GM21723 (cell line): ENCODE measurements at regions not wholly inside any gene's neighbourhood (a gene's known extent, or its start where the extent isn't known, plus 50 kb on each side); places are given as distances from the start of the nearest gene placed in this dataset.

ENCODE experiments used
- ATAC-seq: cut with Tn5 transposase; IDR thresholded peaks from one replicate; pipeline ENCODE4 v1.9.1; 2021; ENCODE audit warnings: mild to moderate bottlenecking, moderate library complexity; ENCODE audit not compliant: unreplicated experiment

- no peak for ATAC-seq
Observed at GRCh38 chr1:67582625-67583461, 102.2 kb upstream of the GADD45A start.

- no peak for ATAC-seq
Observed at GRCh38 chr1:67583462-67583950, 101.5 kb upstream of the GADD45A start.

GRCh38 chr1:67584938-67585337 lies 100.1 kb upstream of the GADD45A start:
- ATAC-seq: no peak

GRCh38 chr1:67586596-67586995 lies 98.4 kb upstream of the GADD45A start:
- ATAC-seq: no peak

GRCh38 chr1:67588178-67588855 lies 96.7 kb upstream of the GADD45A start:
- no peak for ATAC-seq

- ATAC-seq: no peak
Observed at GRCh38 chr1:67589519-67590233, 95.3 kb upstream of the GADD45A start.

GRCh38 chr1:67590329-67590728 lies 94.7 kb upstream of the GADD45A start:
- ATAC-seq: no peak

- no peak for ATAC-seq
Observed at GRCh38 chr1:67594764-67595163, 90.2 kb upstream of the GADD45A start.

- ATAC-seq: no peak
Observed at GRCh38 chr1:67596674-67597073, 88.3 kb upstream of the GADD45A start.

GRCh38 chr1:67597336-67597735 lies 87.7 kb upstream of the GADD45A start:
- ATAC-seq: no peak

- no peak for ATAC-seq
Observed at GRCh38 chr1:67599085-67599484, 85.9 kb upstream of the GADD45A start.

GRCh38 chr1:67601539-67601938 lies 83.5 kb upstream of the GADD45A start:
- no peak for ATAC-seq

- no peak for ATAC-seq
Observed at GRCh38 chr1:67601955-67602354, 83.0 kb upstream of the GADD45A start.

GRCh38 chr1:67604778-67605177 lies 80.2 kb upstream of the GADD45A start:
- ATAC-seq: no peak

- ATAC-seq: no peak
Observed at GRCh38 chr1:67605209-67605780, 79.7 kb upstream of the GADD45A start.

GRCh38 chr1:67607286-67607685 lies 77.7 kb upstream of the GADD45A start:
- ATAC-seq: no peak

- ATAC-seq: no peak
Observed at GRCh38 chr1:67607699-67608098, 77.3 kb upstream of the GADD45A start.

- no peak for ATAC-seq
Observed at GRCh38 chr1:67608661-67609576, 76.1 kb upstream of the GADD45A start.

- ATAC-seq: peak; percentile 60
Observed at GRCh38 chr1:67609577-67610341, 75.2 kb upstream of the GADD45A start.
